GM12872 (cell line): ENCODE measurements at regions not wholly inside any gene's neighbourhood (a gene's known extent, or its start where the extent isn't known, plus 50 kb on each side); places are given as distances from the start of the nearest gene placed in this dataset.

Source experiments
- TF ChIP-seq, protein P1 (sequence below): IDR thresholded peaks from 3 replicates; pipeline ENCODE4 v1.5.1; 2011; ENCODE audit warnings: low read depth, mild to moderate bottlenecking, low read length, moderate library complexity; ENCODE audit not compliant: insufficient read depth

DNA sequence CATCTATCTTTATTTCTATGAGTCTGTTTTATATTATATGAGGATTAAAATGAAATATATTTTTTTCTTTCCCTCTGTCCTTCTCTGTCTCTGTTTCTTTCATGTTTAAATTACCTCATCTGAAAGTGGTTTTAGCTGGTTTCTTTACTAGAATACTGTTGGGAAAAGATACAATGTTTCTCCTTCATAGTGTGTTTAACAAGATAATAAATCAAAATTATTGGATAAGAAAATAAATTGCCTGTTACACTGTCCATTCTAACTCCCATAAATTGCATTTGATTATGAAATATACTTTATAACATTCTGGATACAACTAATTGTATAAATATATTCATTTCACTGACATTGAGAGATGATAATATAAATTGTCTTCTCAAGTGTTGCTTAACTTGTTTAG is 1168.0 kb downstream of the PLA2G4A start:
- TF ChIP-seq, protein P1, sequence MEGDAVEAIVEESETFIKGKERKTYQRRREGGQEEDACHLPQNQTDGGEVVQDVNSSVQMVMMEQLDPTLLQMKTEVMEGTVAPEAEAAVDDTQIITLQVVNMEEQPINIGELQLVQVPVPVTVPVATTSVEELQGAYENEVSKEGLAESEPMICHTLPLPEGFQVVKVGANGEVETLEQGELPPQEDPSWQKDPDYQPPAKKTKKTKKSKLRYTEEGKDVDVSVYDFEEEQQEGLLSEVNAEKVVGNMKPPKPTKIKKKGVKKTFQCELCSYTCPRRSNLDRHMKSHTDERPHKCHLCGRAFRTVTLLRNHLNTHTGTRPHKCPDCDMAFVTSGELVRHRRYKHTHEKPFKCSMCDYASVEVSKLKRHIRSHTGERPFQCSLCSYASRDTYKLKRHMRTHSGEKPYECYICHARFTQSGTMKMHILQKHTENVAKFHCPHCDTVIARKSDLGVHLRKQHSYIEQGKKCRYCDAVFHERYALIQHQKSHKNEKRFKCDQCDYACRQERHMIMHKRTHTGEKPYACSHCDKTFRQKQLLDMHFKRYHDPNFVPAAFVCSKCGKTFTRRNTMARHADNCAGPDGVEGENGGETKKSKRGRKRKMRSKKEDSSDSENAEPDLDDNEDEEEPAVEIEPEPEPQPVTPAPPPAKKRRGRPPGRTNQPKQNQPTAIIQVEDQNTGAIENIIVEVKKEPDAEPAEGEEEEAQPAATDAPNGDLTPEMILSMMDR: no peak

- TF ChIP-seq, protein P1: peak; percentile 20; the same call in 1 of the 3 replicates
Observed at GRCh38 chr1:187999973-188000372, 1171.2 kb downstream of the PLA2G4A start.

DNA sequence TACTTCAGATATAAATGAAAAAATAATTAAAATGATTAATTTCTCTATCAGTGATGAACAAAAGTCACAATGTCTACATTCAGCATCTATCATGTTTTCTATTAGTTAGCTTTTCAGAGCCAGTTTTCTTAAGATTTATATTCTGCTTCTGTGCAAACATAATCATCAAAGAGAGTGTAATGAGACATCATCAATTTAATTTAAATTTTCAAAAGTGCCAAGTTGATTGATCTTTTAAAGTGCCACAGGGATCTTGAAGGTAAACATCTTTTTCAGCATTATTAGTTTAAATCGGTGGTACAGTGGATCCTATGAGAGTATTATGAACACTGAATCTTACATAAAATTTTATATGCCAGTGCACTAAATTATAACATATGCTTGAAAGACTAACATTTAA is 1176.1 kb downstream of the PLA2G4A start:
- TF ChIP-seq, protein P1: no peak

DNA sequence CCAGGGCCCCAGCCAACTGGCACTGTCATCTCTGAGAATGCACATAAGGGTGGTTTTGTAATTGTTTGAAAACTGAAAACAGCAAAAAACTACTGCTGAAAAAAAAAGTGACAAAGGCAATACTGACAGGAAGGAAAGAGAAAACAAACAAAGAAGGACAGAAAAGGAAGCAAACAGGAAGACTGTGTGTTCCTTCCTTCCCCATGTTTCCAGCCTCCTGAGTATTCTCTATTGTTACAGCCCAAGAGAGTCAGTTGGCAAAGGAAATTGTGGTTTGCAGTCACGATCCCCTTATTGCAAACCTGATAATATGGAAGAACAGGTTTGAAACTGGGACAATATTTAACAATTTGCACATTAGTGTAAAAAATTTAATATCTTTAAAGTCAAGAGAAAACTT is 1177.6 kb downstream of the PLA2G4A start:
- TF ChIP-seq, protein P1: no peak

DNA sequence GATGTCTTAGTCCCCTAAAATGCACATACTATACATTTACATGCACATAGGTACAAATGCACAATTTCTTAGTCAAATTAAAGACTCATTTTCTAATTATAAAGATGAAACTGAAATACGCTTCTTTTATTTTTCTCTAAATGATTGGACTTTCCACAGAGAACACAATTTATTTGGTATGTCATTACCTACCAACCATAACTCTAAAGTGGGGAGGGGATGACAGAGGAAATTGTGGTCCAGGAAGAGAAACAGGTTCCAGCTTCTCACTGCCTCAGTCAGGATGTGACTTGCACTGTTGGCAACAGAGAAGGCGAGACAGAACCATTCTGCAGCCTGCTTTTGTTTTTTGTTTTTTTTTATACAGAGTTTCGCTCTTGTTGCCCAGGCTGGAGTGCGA is 1189.2 kb downstream of the PLA2G4A start:
- TF ChIP-seq, protein P1: no peak

GRCh38 chr1:188022661-188023060 is 1193.9 kb downstream of the PLA2G4A start:
- TF ChIP-seq, protein P1: no peak

DNA sequence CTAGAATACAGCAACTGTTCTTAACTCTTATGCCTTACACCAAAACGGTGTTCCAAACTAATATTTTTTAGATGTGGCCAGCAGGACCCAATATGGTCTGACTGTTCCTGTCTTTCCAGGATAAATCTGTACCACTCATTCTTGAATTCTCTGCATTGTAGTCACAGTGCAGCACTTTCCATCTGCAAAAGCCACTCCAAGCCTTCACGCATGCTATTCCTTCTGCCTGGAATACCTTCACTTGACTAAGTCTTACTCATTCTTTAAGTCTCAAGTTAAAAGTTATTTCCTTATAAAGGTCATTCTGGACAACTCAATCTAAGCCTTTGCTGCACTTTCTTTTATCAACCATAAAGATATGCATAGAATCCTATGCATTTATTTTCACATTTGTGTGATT is 1194.5 kb downstream of the PLA2G4A start:
- TF ChIP-seq, protein P1: no peak

- TF ChIP-seq, protein P1: no peak
Observed at GRCh38 chr1:188027613-188028012, 1198.9 kb downstream of the PLA2G4A start.
